Kidney (tissue), 13 donors: ENCODE measurements at regions not wholly inside any gene's neighbourhood (a gene's known extent, or its start where the extent isn't known, plus 50 kb on each side); places are given as distances from the start of the nearest gene placed in this dataset.

ENCODE experiments used
- DNase-seq, 5 donors: peaks; one replicate each; pipeline ENCODE4 v3.0.0-alpha.2; 2013 to 2020
- FAIRE-seq: peaks from 2 replicates; lab custom pipeline; 2012; peaks lifted over from hg19 to GRCh38; lab: Jason Lieb, UNC
- H3K27ac ChIP-seq, 2 donors: one replicate each; pipeline ENCODE4 v1.7.0; 2013; ENCODE audit warnings: low read depth in 2 of 2, low read length in 2 of 2, inconsistent platforms in 1 of 2
- H3K27me3 ChIP-seq: one replicate; pipeline ENCODE4 v1.7.1; 2013; ENCODE audit warnings: low read length, inconsistent platforms; ENCODE audit not compliant: control insufficient read depth, insufficient read depth
- H3K36me3 ChIP-seq, 3 donors: one replicate each; pipeline versions ENCODE4 v1.7.0 to v1.7.1; 2013; ENCODE audit warnings: low read length in 3 of 3, control low read depth in 1 of 3, inconsistent platforms in 1 of 3; ENCODE audit not compliant: insufficient read depth in 3 of 3, control insufficient read depth in 2 of 3
- H3K4me1 ChIP-seq, 3 donors: one replicate each; pipeline versions ENCODE4 v1.7.0 to v1.7.1; 2013; ENCODE audit warnings: low read length in 3 of 3, inconsistent platforms in 1 of 3, low read depth in 1 of 3; ENCODE audit not compliant: control insufficient read depth in 2 of 3, insufficient read depth in 2 of 3
- H3K4me3 ChIP-seq, 3 donors: one replicate each; pipeline versions ENCODE4 v1.7.0 to v1.8.1; 2013; ENCODE audit warnings: low read length in 3 of 3, control low read depth in 1 of 3, inconsistent platforms in 1 of 3
- H3K9ac ChIP-seq, 3 donors: one replicate each; pipeline versions ENCODE4 v1.7.0 to v1.7.1; 2013; ENCODE audit warnings: low read length in 3 of 3, control low read depth in 1 of 3, inconsistent platforms in 1 of 3
- H3K9me3 ChIP-seq, 3 donors: one replicate each; pipeline versions ENCODE4 v1.7.0 to v1.7.1; 2013; ENCODE audit warnings: low read length in 3 of 3, control low read depth in 1 of 3, inconsistent platforms in 1 of 3; ENCODE audit not compliant: control insufficient read depth in 2 of 3, insufficient read depth in 1 of 3
- intact Hi-C: fragments of 100-400 bp; cut with DNase I; formaldehyde crosslinking; loops from one replicate; pipeline ENCODE4 v1.11.1; 2022
- TF ChIP-seq, protein P1 (sequence below): IDR thresholded peaks from 3 replicates; pipeline ENCODE4 v1.5.1; 2012; ENCODE audit warnings: mild to moderate bottlenecking, moderate library complexity, borderline replicate concordance; ENCODE audit not compliant: insufficient read depth; ENCODE audit errors: extremely low read depth
- donor health status: control.
- donor health status: control.
- donor health status: control.
- donor health status: control.
- donor health status: control.
- donor health status: DM: yes; HTN: yes; CAD: no.
- donor health status: Normal renal cell carcinoma (clear cell type).

DNA sequence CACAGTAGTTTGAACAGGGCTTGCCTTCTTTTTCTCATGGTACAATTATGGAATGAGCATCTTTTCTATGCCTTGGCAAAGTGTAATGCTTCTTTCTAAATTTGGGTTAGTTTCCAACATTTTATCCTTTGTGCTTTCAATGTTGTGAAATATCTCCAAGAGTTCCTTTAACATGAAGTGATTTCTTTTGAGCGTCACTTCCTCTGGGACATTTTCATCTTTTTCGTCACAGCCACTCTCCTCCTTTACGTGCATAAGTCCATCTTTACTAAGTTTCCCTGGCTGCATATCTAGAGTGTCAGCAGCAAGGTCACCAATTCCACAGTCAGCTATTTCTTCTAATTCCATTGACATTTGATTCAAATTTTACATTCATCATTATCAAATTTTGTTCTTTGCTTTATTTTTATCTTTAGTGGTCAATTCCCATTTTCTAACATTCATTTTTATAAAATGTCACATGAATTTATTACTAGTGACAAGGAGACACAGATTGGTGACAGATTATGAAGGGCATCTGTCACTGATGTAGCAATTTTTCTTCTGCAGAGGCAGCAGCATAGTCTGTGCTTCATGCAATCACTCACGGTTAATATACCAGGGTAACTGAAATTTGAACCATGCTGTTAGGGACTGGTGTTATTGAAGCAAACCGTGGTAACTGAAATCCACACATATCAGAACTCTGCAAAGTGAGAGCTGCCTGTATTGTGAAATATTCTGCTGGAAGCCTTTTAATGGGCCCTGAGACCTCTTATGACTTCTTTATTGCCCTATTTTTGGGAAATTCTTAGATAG, 126.5 kb upstream of the THBS1 start:
- Histone ChIP-seq H3K36me3 (no peaks in the 10 kb centered on the region), H3K9ac (no peak overlapping the region), H3K4me3 (no peak overlapping the region), H3K4me1 (no peaks in the 10 kb centered on the region), H3K27ac (no peak overlapping the region), H3K9me3 (no peaks in the 10 kb centered on the region), H3K27me3 (no peaks in the 10 kb centered on the region)
- DNase-seq (no peak), FAIRE-seq (no peak)
- intact Hi-C loops, result no loop called here
- TF ChIP-seq, protein P1, sequence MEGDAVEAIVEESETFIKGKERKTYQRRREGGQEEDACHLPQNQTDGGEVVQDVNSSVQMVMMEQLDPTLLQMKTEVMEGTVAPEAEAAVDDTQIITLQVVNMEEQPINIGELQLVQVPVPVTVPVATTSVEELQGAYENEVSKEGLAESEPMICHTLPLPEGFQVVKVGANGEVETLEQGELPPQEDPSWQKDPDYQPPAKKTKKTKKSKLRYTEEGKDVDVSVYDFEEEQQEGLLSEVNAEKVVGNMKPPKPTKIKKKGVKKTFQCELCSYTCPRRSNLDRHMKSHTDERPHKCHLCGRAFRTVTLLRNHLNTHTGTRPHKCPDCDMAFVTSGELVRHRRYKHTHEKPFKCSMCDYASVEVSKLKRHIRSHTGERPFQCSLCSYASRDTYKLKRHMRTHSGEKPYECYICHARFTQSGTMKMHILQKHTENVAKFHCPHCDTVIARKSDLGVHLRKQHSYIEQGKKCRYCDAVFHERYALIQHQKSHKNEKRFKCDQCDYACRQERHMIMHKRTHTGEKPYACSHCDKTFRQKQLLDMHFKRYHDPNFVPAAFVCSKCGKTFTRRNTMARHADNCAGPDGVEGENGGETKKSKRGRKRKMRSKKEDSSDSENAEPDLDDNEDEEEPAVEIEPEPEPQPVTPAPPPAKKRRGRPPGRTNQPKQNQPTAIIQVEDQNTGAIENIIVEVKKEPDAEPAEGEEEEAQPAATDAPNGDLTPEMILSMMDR, result no peak

DNA sequence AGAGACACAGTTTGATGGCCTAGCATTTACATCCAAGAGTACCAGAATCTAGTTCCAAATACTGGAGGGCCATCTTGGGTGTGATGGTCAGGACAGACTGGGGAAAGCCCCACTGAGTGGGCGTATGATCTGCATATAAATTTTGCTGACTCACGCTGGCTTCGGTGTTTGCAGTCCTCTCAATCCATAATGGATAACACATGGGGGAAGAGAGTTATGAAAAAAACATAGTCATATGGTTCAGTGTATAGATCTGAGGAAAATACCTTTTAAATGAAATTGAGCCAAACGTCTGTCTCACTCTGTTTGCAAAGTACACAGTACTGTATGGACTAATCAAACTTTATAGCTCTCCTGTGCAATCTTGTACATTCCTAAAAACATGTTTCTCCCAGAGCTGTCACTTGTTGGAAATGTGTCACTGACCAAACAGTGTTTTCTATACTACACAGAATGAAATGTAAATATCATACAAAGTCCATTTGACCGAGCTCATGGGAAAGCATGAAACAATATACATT, 125.3 kb upstream of the THBS1 start:
- no peaks in the 10 kb centered on the region for H3K36me3 ChIP-seq
- intact Hi-C loops, result no loop called here
- no peak overlapping the region for H3K9ac ChIP-seq
- H3K9me3 ChIP-seq, result no peaks in the 10 kb centered on the region
- H3K27me3 ChIP-seq, result no peaks in the 10 kb centered on the region
- FAIRE-seq (no peak), DNase-seq (no peak)
- TF ChIP-seq, protein P1, result no peak
- no peak overlapping the region for H3K4me3 ChIP-seq
- no peak overlapping the region for H3K27ac ChIP-seq
- no peaks in the 10 kb centered on the region for H3K4me1 ChIP-seq

DNA sequence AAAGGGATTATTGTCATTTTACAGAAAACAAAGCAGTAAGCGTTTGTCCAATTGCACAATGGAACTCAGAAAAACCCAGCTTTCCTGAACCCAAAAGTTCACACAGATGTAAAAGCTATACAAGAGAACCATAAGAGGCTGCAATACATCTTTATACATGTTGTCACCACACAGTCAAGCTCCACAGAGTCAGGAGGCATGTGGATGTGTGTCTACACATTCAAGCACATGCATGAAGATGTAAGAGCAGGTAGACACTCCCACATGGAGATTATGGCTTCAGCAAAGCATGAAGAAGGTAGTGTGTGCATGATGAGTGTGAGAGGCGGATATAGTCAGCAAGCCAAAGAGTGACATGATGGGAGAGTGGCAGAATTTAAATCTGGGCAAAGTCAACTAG, 124.7 kb upstream of the THBS1 start:
- TF ChIP-seq, protein P1, result no peak
- no peaks in the 10 kb centered on the region for H3K4me1 ChIP-seq
- H3K9ac ChIP-seq, result no peak overlapping the region
- intact Hi-C loops, result no loop called here
- no peaks in the 10 kb centered on the region for H3K27me3 ChIP-seq
- DNase-seq (no peak), FAIRE-seq (no peak)
- H3K36me3 ChIP-seq, result no peaks in the 10 kb centered on the region
- H3K27ac ChIP-seq, result no peak overlapping the region
- H3K9me3 ChIP-seq, result no peaks in the 10 kb centered on the region
- H3K4me3 ChIP-seq, result no peak overlapping the region
